SKM-1 (cell line): ENCODE measurements at regions not wholly inside any gene's neighbourhood (a gene's known extent, or its start where the extent isn't known, plus 50 kb on each side); places are given as distances from the start of the nearest gene placed in this dataset.

Experiments used
- DNase-seq: peaks from one replicate; lab custom pipeline; 2025; ENCODE audit not compliant: unreplicated experiment; lab: John Stamatoyannopoulos, UW

DNA sequence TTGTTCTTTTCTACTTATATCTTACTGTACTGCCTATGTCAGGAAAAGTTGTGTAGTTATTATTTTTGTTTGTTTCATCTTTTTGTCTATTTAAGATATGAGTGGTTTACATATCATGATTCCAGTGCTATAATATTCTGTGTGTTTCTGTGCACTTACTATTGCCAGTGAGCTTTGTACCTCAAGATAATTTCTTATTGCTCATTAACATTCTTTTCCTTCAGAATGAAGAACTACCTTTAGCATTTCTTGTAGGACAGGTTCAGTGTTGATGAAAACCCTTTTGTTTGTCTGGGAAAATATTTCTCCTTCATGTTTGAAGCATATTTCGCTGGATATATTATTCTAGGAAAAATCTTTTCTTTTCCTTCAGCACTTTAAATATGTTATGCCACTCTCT is 452.7 kb upstream of the FAT3 start:
- DNase-seq, result no peak

DNA sequence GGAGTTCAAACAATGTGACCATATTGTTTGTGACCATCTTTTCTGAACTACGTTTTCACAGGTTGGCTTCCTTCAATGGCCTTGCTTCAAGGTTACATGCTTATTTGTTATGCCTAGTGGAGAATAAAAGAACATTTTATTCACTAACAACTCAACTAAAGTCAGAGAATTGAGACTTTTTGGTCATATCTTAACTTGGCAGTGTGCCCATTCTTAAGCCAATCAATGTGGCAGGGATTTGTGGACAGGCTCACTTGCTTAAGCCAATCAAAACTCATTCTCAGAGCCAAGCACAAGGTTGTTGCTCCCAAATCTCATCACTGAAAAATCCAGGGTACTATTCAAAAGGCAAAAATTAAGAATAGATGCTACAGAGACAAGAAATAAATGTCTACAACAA is 455.8 kb upstream of the FAT3 start:
- no peak for DNase-seq

DNA sequence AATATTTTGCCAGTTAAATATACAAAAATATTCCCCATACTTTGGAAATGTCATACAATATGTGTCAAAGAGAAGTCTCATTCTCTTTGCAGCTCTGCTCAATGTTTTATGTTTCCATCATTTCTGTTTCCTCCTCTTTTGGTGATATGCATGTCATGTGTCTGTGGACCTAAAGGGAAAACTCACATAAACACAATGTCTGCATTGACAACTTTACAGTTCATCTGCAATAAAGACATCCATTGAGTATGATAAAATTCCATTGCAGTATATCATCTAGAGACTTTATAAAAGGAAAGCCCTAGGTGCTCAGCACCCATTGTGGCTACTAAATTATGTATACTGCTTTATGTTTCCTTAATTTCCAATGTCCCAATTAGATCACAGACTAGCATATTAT is 461.3 kb upstream of the FAT3 start:
- DNase-seq, result no peak

- no peak for DNase-seq
These were observed 463.1 kb upstream of the FAT3 start for GRCh38 chr11:91761406-91762025.

DNA sequence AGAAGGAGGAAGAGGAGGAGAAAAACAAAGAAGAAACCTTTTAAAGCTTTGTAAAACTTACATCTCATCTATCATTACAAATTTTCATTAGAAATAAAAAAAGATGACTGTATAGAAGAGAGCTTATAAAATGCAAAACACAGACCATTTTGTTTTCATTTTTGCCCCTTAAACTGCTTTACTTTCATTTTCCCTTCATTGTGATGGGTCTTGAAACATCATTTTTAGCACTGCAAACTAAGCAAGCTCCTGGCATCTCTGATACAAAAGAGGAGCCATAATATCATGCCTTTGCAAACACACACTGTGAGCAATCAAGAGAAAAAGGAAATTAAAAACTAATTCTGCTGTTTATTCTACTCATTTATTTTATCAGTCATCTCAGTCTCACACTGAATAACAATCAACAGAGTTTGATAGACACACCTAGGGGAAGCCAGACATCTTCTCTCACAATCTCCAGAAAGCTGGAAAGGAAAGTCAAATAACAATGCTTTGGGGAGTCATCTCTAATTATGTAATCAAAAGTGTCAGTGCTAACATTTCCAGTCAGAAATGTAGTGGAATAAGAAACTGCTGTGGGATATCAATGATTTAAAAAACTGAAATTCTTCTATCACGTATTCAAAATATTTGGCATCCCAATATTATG is 467.7 kb upstream of the FAT3 start:
- DNase-seq, result no peak

DNA sequence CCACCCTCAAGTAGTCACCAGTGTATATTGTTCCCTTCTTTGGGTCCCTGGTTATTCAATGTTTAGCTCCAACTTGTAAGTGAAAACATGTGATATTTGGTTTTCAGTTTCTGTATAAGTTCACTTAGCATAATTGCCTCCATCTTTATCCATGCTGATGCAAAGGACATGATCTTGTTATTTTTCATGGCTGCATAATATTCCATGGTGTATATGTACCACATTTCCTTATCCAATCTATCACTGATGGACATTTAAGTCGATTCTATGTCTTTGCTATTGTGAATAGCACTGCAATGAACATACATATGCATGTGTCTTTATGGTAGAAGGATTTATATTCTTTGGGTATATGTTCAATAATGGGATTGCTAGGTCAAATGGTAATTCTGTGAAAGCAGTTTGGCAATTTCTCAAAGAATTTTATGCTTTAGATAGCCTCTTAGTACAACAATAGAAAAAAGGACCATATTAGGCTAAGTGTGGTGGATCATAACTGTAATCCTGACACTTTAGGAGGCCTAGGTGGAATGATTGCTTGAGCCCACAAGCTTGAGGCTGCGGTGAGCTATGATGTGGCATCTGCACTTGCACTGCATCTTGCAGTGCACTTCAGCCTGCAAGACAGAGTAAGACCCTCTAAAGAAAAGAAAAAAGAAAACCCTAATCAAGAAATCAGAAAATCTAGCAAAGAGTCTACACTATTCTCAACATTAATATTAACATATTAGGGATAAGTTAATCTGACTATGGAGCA is 468.5 kb upstream of the FAT3 start:
- no peak for DNase-seq

- no peak for DNase-seq
These were observed 469.1 kb upstream of the FAT3 start for GRCh38 chr11:91755526-91755925.

GRCh38 chr11:91749251-91749650 is 475.4 kb upstream of the FAT3 start:
- DNase-seq, result no peak

- DNase-seq, result no peak
These were observed 482.5 kb upstream of the FAT3 start for GRCh38 chr11:91742155-91742554.

- no peak for DNase-seq
These were observed 493.6 kb upstream of the FAT3 start for GRCh38 chr11:91731051-91731450.

GRCh38 chr11:91730620-91731019 is 494.0 kb upstream of the FAT3 start:
- no peak for DNase-seq

- no peak for DNase-seq
These were observed 494.6 kb upstream of the FAT3 start for GRCh38 chr11:91730057-91730456.

GRCh38 chr11:91717169-91717568 is 507.4 kb upstream of the FAT3 start:
- DNase-seq, result no peak

DNA sequence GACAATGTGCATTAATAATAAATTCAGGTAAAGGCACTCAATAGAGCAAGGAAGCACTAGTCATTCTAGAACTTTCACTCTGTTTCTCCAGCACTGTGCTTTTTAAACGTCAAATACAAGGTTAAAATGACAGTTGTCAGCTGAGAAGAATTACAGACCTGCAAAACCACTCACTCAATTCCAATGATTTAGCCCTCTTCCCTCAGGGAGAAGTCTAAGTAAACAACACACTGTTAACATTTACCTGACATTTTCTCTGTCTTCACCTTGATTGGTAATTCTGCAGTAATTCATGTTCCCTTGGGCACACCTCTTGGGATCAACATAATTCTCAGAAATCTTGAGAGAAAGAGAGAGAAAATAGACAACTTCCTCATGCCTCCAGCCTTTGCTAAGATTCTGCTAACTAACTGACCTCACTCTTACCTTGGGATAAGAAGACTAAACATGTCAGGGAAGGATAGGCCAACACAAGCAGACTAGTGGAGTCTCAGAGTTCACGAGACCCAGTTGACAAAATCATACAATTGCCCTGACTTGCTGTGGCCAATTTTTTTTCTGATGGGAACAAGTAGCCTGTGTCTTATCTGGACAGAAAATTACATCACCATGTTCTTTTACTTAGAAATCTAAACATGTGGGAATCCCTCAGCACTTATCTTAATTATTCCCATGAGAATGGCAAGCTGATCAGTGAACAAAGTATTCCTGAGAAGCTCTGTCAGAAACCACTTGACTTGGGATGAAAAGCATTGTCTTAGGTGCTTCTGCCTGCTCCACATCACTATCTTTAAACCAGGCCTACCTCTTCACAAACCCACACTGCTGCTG is 516.8 kb upstream of the FAT3 start:
- DNase-seq, result no peak

- DNase-seq, result no peak
These were observed 521.6 kb upstream of the FAT3 start for GRCh38 chr11:91703042-91703441.

- DNase-seq, result no peak
These were observed 523.8 kb upstream of the FAT3 start for GRCh38 chr11:91700854-91701253.

- no peak for DNase-seq
These were observed 525.8 kb upstream of the FAT3 start for GRCh38 chr11:91698845-91699244.

DNA sequence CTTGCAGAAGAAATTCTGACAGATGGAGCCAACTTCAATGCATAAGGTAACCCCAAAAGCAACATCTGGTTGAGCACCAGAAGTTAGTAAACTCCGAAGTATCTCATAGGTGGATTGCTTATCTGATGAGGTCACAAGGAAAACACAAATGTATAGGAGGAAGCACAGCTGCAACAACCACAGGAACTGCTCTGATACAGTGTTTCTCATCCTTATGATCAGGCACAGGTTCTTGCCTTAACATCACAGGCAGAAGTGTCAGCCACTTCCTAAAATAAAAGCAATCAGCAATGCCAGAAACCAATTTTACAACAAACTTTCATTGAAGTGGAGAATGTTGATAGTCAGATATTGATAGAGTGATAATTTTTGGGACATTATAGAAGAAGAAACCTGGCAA is 530.3 kb upstream of the FAT3 start:
- no peak for DNase-seq

DNA sequence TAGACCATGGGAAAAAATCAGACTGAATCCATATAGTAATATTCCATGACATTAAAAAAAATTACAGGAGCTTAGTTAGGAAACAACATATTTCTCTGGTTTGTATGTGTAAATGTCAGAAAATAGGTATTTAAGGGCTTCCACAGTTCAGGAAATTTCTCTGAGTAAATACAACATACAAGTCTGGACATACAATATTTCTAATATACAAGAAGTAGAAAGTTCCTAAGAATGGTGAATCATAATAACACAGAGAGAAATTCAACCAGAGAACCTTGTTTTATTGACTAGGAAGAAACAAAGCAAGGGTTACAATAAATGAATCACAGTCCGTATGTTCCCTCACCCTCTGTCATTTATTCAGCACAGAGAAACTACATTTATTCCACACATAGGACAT is 532.7 kb upstream of the FAT3 start:
- DNase-seq, result no peak

GRCh38 chr11:91688672-91689071 is 535.9 kb upstream of the FAT3 start:
- no peak for DNase-seq

GRCh38 chr11:91686700-91687099 is 537.9 kb upstream of the FAT3 start:
- no peak for DNase-seq

DNA sequence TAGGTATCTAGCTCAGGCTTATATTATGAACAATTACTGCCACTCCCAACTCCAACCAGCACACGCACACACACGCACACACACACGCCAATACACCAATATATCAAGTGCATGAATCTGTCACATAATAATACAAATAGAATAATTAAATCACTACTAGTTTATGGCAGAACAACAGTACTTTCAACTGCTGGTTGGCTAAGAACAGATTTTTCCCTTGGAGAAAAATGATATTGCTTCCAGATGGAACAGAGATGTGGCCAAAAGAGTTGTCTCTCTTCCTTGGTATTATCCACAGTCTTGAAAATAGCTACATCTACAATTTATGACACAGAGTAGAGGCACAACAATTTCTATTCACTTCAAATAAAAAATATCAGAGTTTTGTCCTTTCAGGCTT is 538.3 kb upstream of the FAT3 start:
- no peak for DNase-seq
